NCI-H2171 (cell line): ENCODE measurements at regions not wholly inside any gene's neighbourhood (a gene's known extent, or its start where the extent isn't known, plus 50 kb on each side); places are given as distances from the start of the nearest gene placed in this dataset.

Source experiments
- DNase-seq: peaks from one replicate; lab custom pipeline; 2025; lab: John Stamatoyannopoulos, UW

GRCh38 chr20:50242548-50242862, 51.9 kb downstream of the CEBPB start:
- DNase-seq: no peak

GRCh38 chr20:50242863-50243609, 52.4 kb downstream of the CEBPB start:
- DNase-seq: no peak

- DNase-seq: no peak
Observed at GRCh38 chr20:50243610-50244351, 53.2 kb downstream of the CEBPB start.

GRCh38 chr20:50244352-50245149, 53.9 kb downstream of the CEBPB start:
- DNase-seq: no peak

GRCh38 chr20:50245498-50246366, 55.1 kb downstream of the CEBPB start:
- DNase-seq: no peak

GRCh38 chr20:50246367-50247195, 56.0 kb downstream of the CEBPB start:
- DNase-seq: no peak

GRCh38 chr20:50247196-50248094, 56.8 kb downstream of the CEBPB start:
- no peak for DNase-seq

- no peak for DNase-seq
Observed at GRCh38 chr20:50248104-50248641, 57.5 kb downstream of the CEBPB start.

GRCh38 chr20:50249447-50250388, 59.1 kb downstream of the CEBPB start:
- no peak for DNase-seq

GRCh38 chr20:50250679-50251382, 60.2 kb downstream of the CEBPB start:
- DNase-seq: no peak

GRCh38 chr20:50251383-50251748, 60.7 kb downstream of the CEBPB start:
- DNase-seq: no peak

- DNase-seq: no peak
Observed at GRCh38 chr20:50251992-50252511, 61.4 kb downstream of the CEBPB start.

GRCh38 chr20:50252701-50253100, 62.1 kb downstream of the CEBPB start:
- no peak for DNase-seq

- DNase-seq: no peak
Observed at GRCh38 chr20:50253101-50253500, 62.5 kb downstream of the CEBPB start.

GRCh38 chr20:50254466-50255079, 63.9 kb downstream of the CEBPB start:
- DNase-seq: no peak

GRCh38 chr20:50256577-50256976, 65.9 kb downstream of the CEBPB start:
- DNase-seq: no peak

GRCh38 chr20:50257860-50258259, 67.2 kb downstream of the CEBPB start:
- DNase-seq: no peak
